Stimulated activated CD8-positive, alpha-beta memory T cell treated with anti-CD3 and anti-CD28 coated beads, Interleukin-15, amount 100 ng/mL, for 4 hours (primary cell): ENCODE measurements at regions not wholly inside any gene's neighbourhood (a gene's known extent, or its start where the extent isn't known, plus 50 kb on each side); places are given as distances from the start of the nearest gene placed in this dataset.
"Not testable (repeated sequence)": the region's sequence is repeated elsewhere in the genome, so short reads cannot be mapped to it uniquely, and the experiment has no call there.

ENCODE experiments used
- DNase-seq, 2 donors: peaks; one replicate each; pipeline ENCODE4 v3.0.0-alpha.2; 2020; ENCODE audit warnings: low read depth in 2 of 2

DNA sequence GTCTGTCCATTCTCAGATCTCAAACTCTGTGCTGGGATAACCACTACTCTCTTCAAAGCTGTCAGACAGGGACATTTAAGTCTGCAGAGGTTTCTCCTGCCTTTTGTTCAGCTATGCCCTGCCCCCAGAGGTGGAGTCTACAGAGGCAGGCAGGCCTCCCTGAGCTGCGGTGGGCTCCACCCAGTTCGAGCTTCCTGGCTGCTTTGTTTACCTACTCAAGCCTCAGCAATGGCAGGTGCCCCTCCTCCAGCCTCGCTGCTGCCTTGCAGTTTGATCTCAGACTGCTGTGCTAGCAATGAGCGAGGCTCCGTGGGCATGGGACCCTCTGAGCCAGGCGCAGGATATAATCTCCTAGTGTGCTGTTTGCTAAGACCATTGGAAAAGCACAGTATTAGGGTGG, 53.1 kb upstream of the HUNK start:
- not testable (repeated sequence) for DNase-seq

DNA sequence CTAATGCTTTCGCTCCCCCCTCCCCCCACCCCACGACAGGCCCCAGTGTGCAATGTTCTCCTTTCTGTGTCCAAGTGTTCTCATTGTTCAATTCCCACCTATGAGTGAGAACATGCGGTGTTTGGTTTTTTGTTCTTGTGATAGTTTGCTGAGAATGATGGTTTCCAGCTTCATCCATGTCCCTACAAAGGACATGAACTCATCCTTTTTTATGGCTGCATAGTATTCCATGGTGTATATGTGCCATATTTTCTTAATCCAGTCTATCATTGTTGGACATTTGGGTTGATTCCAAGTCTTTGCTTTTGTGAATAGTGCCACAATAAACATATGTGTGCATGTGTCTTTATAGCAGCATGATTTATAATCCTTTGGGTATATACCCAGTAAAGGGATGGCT, 58.5 kb upstream of the HUNK start:
- not testable (repeated sequence) for DNase-seq

DNA sequence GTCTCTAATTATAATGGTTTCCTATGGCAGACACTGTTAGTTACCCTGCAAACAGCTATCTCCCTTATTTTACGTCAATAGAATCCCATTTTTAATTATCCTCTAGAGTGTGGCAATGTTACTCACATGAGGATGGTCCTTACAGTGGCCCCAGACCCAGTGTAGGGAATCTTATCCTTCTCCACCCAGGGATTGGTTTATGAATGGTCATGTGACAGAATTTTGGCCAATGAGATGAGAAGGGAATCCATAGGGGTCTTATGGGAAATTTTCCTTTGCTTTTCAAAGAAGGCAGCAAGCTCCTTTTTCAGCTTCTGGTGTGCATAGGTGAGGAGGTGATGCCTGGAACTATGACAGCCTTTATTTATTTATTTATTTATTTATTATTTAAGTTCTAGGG, 59.0 kb upstream of the HUNK start:
- no peak for DNase-seq

DNA sequence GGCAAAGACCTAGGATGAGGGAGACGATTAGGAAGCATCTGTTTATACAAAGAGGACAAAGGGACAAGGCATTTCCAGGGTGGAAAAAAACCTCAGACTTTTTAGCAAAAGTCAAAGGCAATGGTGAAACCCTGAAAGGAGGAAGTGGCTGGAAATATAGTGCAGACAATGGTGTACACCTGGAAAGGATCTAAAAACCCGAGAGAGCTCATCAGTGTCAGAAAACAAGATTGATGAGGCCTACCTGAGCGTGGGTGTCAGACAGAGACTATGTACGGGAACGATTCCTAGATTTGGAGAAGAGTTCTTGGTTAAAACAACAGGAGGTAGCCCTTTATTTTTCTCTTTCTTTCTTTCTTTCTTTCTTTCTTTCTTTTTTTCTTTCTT, 68.8 kb upstream of the HUNK start:
- DNase-seq = no peak

DNA sequence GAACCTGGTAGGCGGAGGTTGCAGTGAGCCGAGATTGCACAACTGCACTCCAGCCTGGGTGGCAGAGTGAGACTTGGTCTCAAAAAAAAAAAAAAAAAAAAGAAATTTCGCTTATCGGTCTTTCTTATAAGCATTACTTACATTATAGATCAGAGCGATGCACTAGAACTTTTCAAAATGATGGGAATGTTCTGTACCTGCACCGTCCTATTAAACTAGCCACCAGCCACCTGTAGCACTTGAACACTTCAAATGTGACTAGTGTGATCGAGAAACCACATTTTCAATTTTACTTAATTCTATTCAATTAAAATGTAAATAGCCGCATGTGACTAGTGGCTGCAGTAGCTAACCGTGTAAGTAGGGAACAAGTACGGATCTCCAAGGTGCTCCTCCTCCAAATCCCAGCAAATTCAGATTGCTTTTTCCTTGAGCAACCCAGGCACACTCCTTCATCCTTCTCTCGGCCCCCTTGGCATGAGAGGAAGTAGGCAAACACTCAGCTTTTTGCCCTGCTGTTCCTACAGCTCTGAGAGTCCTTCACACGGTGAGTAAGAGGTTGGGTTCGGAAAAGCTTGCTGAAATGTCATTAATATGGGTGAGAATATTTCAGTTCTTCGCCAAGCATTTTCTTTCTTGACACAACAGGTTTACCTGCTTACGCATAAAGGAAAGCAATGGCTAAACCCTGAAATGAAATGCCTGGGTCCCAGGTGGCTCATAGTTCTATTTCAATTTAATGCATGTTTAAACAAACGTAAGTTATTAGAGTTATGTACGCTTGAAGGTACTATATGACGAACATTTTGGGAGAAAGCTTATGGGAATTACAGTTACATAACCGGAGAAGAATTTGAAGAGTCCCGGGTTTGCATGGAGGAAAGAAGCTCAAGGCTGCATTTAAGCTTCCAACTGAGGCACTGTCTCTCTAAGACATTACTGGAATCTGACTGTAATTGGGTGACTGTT, 69.5 kb upstream of the HUNK start:
- no peak for DNase-seq

DNA sequence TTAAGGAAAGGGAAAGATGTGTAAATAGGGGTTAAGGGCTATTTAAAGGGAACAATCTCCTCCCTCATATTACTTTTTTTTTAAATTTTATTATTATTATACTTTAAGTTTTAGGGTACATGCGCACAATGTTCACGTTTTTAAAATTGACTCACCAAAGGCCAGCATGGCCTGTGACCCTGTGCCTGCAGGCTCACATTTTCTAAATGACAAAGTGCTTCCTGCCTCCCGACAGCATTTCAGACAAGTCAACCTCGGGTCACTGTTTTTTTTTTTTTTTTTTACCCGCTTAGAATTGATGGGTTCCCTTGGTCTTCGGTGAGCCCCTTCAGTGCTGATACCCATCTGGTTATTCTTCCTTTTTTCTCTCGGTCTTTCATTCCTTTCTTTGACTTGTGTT, 70.4 kb upstream of the SCAF4 start:
- no peak for DNase-seq

DNA sequence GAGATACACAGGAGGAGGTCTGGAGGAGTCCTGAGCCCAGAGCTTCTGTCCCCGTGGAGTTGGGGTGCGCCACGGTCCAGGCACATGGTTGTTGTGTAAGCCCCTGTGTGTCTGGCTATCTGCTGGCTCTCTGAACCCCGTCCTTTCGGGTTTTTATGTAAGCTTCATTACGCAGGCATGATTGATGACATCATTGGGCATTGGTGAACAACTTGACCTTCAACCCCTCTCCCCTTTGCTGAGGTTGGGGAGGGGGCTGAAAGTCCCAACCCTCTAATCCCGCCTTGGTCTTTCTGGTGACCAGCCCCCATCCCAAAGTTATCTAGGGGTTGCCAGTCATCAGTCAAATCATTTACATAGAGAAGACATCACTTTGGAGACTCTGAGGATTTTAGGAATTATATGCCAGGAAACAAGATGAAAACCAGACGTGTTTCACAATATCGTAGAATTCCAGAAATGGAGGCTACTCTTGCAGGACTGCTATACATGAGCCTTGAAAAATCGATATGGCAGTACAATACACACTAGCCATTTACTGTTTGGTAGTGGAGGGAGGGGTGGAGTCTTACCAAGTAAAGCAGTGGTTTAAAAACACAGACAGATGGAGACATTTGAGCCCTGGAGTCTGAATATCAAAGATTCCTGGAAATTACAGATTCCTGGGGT, 69.8 kb upstream of the SCAF4 start:
- no peak for DNase-seq

DNA sequence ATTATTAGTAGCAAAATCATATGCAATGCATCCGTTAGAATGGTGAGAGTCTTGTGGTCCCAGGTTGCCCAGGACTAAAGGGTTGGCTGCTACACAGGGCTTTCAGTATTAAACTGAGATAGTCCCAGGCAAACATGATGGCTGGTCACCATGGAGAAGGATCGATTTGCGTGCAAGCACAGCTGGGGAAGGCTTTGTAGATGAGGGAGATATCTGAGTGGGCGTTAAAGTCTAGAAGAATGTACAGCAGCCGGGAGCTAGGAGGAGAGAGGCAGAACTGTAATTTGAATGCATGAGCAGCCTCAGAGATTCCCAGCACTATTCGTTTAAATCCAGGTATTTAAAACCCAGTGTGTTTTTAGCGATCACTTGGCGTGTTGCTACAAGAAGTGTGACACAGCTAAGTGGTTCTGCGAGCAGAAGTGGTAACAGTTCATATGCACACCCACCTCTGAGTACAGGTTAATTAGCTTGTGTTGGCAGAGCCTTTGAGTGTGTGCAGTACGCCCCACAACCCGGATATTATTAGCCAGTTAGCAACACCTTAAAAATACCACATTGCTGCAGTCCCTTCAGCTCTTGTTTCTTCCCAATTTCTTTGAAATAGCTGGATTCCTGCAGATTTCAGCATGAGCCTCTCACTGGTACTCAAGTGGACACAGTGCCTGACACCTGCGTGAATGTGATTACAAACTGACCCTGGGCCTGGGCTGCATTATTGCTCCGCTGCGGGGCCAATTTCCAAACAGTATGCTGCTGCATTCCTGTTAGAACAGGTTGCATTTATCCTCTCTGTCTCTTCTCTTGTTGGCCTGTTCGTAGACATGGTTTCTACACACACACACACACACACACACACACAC, 67.2 kb upstream of the SCAF4 start:
- DNase-seq = no peak

DNA sequence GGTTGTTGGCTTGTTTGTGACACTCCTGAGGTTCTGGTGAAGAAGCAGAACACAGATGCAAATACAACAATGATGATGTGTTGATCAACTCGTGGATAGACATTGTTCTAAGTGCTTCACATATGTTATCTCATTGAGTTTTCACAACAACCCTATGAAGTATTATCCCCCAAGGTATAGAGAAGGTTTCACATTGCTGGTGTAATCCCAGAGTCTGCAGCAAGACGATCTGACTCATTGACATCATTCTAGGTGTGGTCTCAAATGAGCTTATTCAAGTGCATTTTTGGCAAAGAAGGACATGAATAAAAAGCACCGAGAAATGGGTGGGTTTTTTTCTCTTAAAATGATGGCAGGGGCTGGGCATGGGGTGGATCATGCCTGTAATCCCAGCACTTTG, 64.1 kb upstream of the SCAF4 start:
- DNase-seq = no peak

DNA sequence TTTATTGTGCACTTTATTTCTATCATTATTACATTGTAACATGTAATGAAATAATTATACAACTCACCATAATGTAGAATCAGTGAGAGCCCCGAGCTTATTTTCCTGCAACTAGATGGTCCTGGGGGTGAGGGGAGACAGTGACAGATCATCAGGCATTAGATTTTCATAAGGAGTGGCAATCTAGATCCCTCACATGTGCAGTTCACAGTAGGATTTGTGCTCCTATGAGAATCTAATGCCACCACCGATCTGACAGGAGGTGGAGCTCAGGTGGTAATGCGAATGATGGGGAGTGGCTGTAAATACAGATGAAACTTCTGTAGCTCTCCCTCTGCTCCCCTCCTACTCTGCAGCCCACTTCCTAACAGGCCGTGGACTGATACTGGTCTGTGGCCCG, 58.5 kb upstream of the SCAF4 start:
- not testable (repeated sequence) for DNase-seq

DNA sequence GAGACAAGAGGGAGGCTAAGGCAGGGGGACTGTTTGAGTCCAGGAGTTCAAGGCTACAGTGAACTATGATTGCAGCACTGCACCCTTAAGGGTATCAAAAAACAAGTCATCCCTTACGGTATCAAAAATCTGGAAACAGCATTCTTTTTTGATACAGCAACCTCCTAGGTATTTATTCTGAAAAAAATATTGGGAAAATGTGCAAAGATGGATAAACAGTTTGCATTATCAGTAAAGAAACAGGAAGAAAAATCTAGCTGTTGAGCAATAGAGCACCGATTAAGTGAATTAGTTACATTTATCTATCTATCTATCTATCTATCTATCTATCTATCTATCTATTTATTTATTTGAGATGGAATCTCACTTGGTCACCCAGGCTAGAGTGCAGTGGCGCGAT, 56.7 kb upstream of the SCAF4 start:
- DNase-seq = no peak

DNA sequence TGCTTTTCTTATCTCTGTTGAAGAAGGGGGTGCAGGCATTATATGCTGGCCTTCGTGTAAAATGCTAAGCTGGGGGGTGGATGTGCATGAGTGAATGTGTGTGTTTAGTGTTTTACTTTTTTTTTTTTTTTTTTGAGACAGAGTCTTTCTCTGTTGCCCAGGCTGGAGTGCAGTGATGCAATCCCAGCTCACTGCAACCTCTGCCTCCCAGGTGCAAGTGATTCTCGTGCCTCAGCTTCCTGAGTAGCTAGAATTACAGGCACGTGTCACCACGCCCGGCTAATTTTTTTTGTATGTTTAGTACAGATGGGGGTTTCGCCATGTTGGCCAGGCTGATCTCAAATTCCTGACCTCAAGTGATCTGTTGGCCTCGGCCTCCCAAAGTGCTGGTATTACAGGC, 55.8 kb upstream of the SCAF4 start:
- DNase-seq = not testable (repeated sequence)

DNA sequence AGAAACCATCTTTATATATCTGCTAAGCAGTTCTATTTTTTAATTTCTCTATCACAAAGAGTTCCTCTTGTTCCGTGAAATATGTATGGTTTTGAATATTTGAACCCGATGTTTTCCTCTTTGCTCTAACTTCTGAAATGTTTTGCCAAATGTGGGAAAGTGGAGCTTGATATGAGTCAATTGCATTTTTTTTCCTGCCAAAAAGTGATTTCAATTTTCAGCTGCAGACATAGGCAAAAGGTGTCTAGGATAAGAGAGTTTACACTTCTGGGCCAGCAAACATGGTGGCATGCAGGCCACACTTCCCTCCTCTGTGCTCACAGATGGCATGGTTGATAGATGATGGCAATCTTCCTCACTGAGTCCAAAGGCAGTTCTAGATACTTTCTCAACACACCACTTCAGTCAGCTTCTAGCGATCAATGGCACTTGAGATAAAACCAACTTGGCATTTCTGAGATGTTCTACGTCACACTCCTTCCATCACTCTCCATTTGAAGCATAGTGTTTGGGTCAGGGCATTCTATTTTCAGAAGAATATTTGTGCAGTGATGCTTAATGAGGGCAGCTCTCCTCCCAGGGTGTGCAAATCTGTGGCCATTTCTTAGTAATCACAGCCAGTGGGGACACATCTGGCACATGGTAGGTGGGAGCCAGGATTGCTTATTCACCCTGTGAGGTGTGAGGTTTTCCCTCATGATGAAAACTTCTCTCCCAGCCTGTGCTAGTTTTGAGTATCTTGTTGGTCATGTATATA, 54.4 kb upstream of the SCAF4 start:
- no peak for DNase-seq

DNA sequence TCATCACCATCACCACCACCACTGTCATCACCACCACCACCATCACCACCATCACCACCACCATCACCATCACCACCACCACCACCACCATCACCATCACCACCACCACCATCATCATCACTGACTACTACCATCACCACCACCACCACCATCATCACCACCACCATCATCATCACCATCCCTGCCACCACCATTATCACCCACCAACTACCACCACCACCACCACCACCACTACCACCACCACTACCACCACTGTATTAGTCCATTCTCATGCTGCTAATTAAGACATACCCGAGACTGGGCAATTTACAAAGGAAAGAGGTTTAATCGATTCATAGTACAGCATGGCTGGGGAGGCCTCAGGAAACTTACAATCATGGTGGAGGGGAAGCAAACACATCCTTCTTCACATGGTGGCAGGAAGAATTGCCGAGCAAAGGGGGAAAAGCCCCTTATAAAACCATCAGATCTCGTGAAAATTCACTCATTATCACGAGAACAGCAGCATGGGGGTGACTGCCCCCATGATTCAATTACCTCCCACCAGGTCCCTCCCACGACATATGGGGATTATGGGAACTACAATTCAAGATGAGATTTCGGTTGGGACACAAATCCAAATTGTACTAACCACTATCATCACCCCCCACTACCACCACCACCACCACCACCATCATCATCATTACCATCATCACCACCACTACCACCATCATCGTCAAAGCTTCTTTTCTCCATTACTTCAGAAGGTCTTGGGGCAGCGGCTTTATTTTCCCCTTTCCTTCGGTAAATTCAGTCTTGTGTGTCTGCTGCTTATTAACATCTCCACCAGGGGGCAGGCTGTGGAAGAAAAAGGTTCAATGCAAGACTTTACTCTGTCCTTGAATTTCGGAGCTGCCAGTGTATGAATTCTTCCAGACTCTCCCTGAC, 53.6 kb upstream of the SCAF4 start:
- DNase-seq = peak in 1 of 2 donors; percentile 10

DNA sequence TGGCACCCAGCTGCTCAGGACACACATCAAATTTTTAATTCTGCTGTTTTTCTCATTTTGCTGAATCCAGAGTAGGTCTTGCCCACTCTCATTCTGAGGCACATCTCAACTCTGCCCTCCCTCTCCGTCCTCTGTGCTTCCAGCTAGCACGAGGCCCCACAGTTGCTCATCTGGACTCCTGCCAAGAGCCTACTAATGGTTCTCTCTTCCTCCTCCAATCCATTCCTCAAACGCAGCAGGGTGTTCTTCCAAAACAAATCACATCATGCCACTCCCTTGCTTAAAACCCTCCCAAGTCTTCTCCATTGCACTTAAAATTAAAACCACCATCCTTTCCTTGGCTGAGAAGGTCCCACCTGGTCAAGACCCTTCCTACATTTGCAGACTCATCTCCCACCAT, 49.8 kb upstream of the SCAF4 start:
- no peak for DNase-seq
